B cell (primary cell): ENCODE measurements at regions not wholly inside any gene's neighbourhood (a gene's known extent, or its start where the extent isn't known, plus 50 kb on each side); places are given as distances from the start of the nearest gene placed in this dataset.

Experiments used
- ATAC-seq: fragments of 200-7000 bp; cut with Tn5 transposase; one replicate; pipeline ENCODE4 v1.10.0; 2021; ENCODE audit warnings: low read depth, mild to moderate bottlenecking, moderate number of reproducible peaks, moderate library complexity
- CTCF ChIA-PET: fragments of 350-600 bp; sonication (Branson Sonifier 250); formaldehyde crosslinking; loops from one replicate; lab custom pipeline; 2021; ENCODE audit warnings: antibody characterized with exemption, inconsistent platforms; lab: Charles Lee
- POLR2A ChIA-PET: fragments of 350-600 bp; sonication (Branson Sonifier 250); formaldehyde crosslinking; loops from one replicate; lab custom pipeline; 2021; ENCODE audit warnings: antibody characterized with exemption; lab: Charles Lee
- DNase-seq: peaks from one replicate; pipeline ENCODE4 v3.0.0; 2013
- H2AFZ ChIP-seq: 2 replicates; pipeline ENCODE4 v1.6.1; 2012; ENCODE audit warnings: mild to moderate bottlenecking, low read depth, low read length; ENCODE audit not compliant: insufficient read depth, poor library complexity, severe bottlenecking
- H3K27ac ChIP-seq, 2 donors: 1 replicate in 1 of 2; 2 replicates in 1 of 2; pipeline ENCODE4 v1.5.1; 2012 to 2013; ENCODE audit warnings: low read length in 2 of 2, mild to moderate bottlenecking in 2 of 2, moderate library complexity in 1 of 2
- H3K27me3 ChIP-seq, 4 experiments: fragments of 200-600 bp in 1 of 4; sonication (generic) in 1 of 4; replicated peaks in 1 of 4; 1 replicate in 2 of 4; 2 replicates in 2 of 4; pipeline versions ENCODE4 v1.6.1 to v1.7.0; 2013 to 2016; ENCODE audit warnings: low read length in 3 of 4, mild to moderate bottlenecking in 2 of 4, mixed read lengths in 1 of 4, moderate library complexity in 1 of 4; ENCODE audit not compliant: insufficient read depth in 4 of 4, control insufficient read depth in 3 of 4; ENCODE audit errors: control extremely low read depth in 1 of 4
- H3K36me3 ChIP-seq, 2 experiments: replicated peaks in 1 of 2; 1 replicate in 1 of 2; 2 replicates in 1 of 2; pipeline versions ENCODE4 v1.6.1 to v1.7.1; 2013; ENCODE audit warnings: low read length in 1 of 2; ENCODE audit not compliant: insufficient read depth in 2 of 2, control insufficient read depth in 1 of 2; ENCODE audit errors: control extremely low read depth in 1 of 2, extremely low read depth in 1 of 2
- H3K4me1 ChIP-seq, 2 donors: fragments of 200-600 bp in 1 of 2; sonication (generic) in 1 of 2; 1 replicate in 1 of 2; 2 replicates in 1 of 2; pipeline versions ENCODE4 v1.5.1 to v1.6.1; 2013 to 2017; ENCODE audit warnings: low read length in 2 of 2; ENCODE audit not compliant: control insufficient read depth in 2 of 2, insufficient read depth in 2 of 2
- H3K4me2 ChIP-seq: replicated peaks from 2 replicates; pipeline ENCODE3; 2012; ENCODE audit warnings: mild to moderate bottlenecking, low read depth, low read length; ENCODE audit not compliant: poor library complexity, severe bottlenecking
- H3K4me3 ChIP-seq, 5 experiments: fragments of 200-600 bp in 1 of 5; sonication (generic) in 1 of 5; 1 replicate in 3 of 5; 2 replicates in 2 of 5; pipeline versions ENCODE4 v1.5.1 to v1.7.0; 2011 to 2016; ENCODE audit warnings: low read length in 4 of 5, mild to moderate bottlenecking in 4 of 5, low read depth in 2 of 5, control low read depth in 1 of 5, moderate library complexity in 1 of 5; ENCODE audit not compliant: insufficient read depth in 1 of 5; ENCODE audit errors: control extremely low read depth in 1 of 5, extremely low read depth in 1 of 5
- H3K79me2 ChIP-seq: fragments of 200-600 bp; sonication (generic); one replicate; pipeline ENCODE4 v1.6.0; 2016; ENCODE audit warnings: low read length; ENCODE audit not compliant: control insufficient read depth, insufficient read depth
- H3K9ac ChIP-seq: fragments of 200-600 bp; sonication (generic); 2 replicates; pipeline ENCODE4 v1.6.1; 2017; ENCODE audit warnings: mild to moderate bottlenecking, low read length, moderate library complexity
- H3K9me3 ChIP-seq, 3 donors: one replicate each; pipeline versions ENCODE4 v1.6.1 to v1.7.1; 2013; ENCODE audit warnings: low read length in 2 of 3; ENCODE audit not compliant: control insufficient read depth in 2 of 3, insufficient read depth in 1 of 3; ENCODE audit errors: control extremely low read depth in 1 of 3
- H4K20me1 ChIP-seq: 2 replicates; pipeline ENCODE4 v1.6.0; 2012; ENCODE audit warnings: mild to moderate bottlenecking, low read length; ENCODE audit not compliant: insufficient read depth, control insufficient read depth, poor library complexity, severe bottlenecking
- H3K27ac Mint-ChIP-seq: one replicate; pipeline ENCODE4 v1.8.0; 2021; ENCODE audit warnings: mixed read lengths
- H3K27me3 Mint-ChIP-seq: one replicate; pipeline ENCODE4 v1.8.0; 2021; ENCODE audit warnings: mixed read lengths
- H3K4me1 Mint-ChIP-seq: one replicate; pipeline ENCODE4 v1.8.0; 2021; ENCODE audit warnings: mixed read lengths
- H3K4me3 Mint-ChIP-seq: one replicate; pipeline ENCODE4 v1.8.0; 2021; ENCODE audit warnings: mixed read lengths
- H3K9me3 Mint-ChIP-seq: one replicate; pipeline ENCODE4 v1.8.0; 2022; ENCODE audit warnings: mixed read lengths; ENCODE audit not compliant: insufficient read depth
- CTCF ChIP-seq: fragments of 200-600 bp; IDR thresholded peaks from one replicate; pipeline ENCODE4 v1.8.0; 2022; ENCODE audit warnings: antibody characterized with exemption, mild to moderate bottlenecking
- EZH2 ChIP-seq: IDR thresholded peaks from 2 replicates; pipeline ENCODE4 v1.6.1; 2012; ENCODE audit warnings: borderline replicate concordance, low read depth, mild to moderate bottlenecking, moderate library complexity, low read length; ENCODE audit not compliant: insufficient read depth, poor library complexity, severe bottlenecking
- WGBS: methylation state at CpG from one replicate; pipeline ENCODE4 v1.1.5; 2013; ENCODE audit warnings: missing lambda C conversion rate; ENCODE audit not compliant: insufficient coverage; 5-methylcytosine and 5-hydroxymethylcytosine counted together
- intact Hi-C: fragments of 100-400 bp; cut with micrococcal nuclease; formaldehyde crosslinking; loops from one replicate; pipeline ENCODE4 v1.10.0; 2022

GRCh38 chr20:60466687-60467022 is 508.4 kb downstream of the CDH26 start:
- Histone ChIP-seq H3K79me2 (no peaks in the 10 kb centered on the region), H3K9ac (no peak overlapping the region), H4K20me1 (no peaks in the 10 kb centered on the region), H3K4me1 (no peaks in the 10 kb centered on the region), H3K27ac (no peak overlapping the region), H2AFZ (no peak overlapping the region), H3K36me3 (no peaks in the 10 kb centered on the region), H3K27me3 (no peaks in the 10 kb centered on the region), H3K4me2 (no peak overlapping the region), H3K4me3 (no peak overlapping the region), H3K9me3 (peaks cover 0 to 14% (median 0%) of the 10 kb centered on the region in 3 donors)
- POLR2A ChIA-PET, result no interaction called here
- TF ChIP-seq EZH2 (no peak), CTCF (no peak)
- H3K4me3 Mint-ChIP-seq, result no peak overlapping the region
- H3K9me3 Mint-ChIP-seq, result no peaks in the 10 kb centered on the region
- ATAC-seq (no peak), DNase-seq (no peak)
- intact Hi-C loops, result no loop called here
- H3K27ac Mint-ChIP-seq, result no peak overlapping the region
- no CpG with 5 or more reads among the region's 1 CpG for WGBS
- CTCF ChIA-PET, result no interaction called here
- H3K27me3 Mint-ChIP-seq, result no peaks in the 10 kb centered on the region
- no peaks in the 10 kb centered on the region for H3K4me1 Mint-ChIP-seq

- no peak for ATAC-seq
Observed at GRCh38 chr20:60467078-60467477, 508.9 kb downstream of the CDH26 start.

More at GRCh38 chr20:60467078-60467477, 508.9 kb downstream of the CDH26 start:
- Histone ChIP-seq H3K9me3 (peaks cover 0 to 14% (median 0%) of the 10 kb centered on the region in 3 donors), H3K36me3 (no peaks in the 10 kb centered on the region), H3K4me1 (no peaks in the 10 kb centered on the region), H4K20me1 (no peaks in the 10 kb centered on the region), H3K4me2 (no peak overlapping the region), H3K4me3 (no peak overlapping the region), H3K79me2 (no peaks in the 10 kb centered on the region), H2AFZ (no peak overlapping the region), H3K27me3 (no peaks in the 10 kb centered on the region), H3K9ac (no peak overlapping the region), H3K27ac (no peak overlapping the region)
- no peak overlapping the region for H3K27ac Mint-ChIP-seq
- no peaks in the 10 kb centered on the region for H3K4me1 Mint-ChIP-seq
- no peaks in the 10 kb centered on the region for H3K9me3 Mint-ChIP-seq
- no peaks in the 10 kb centered on the region for H3K27me3 Mint-ChIP-seq
- ChIA-PET CTCF (no interaction called here), POLR2A (no interaction called here)
- TF ChIP-seq EZH2, result no peak
- no peak for TF ChIP-seq CTCF
- no peak overlapping the region for H3K4me3 Mint-ChIP-seq
- no peak for DNase-seq
- WGBS, result 73% methylated on average over 2 of the region's 2 CpGs
- intact Hi-C loops, result no loop called here
